Endothelial cell of umbilical vein (primary cell): ENCODE measurements at regions not wholly inside any gene's neighbourhood (a gene's known extent, or its start where the extent isn't known, plus 50 kb on each side); places are given as distances from the start of the nearest gene placed in this dataset.

ENCODE experiments used
- BruUV-seq: library from RNA; stranded (reverse); fragments of 400-500 nt; replicated peaks from 2 replicates; lab custom pipeline; 2021; lab: Mats Ljungman, UMichigan
- CTCF ChIA-PET: fragments of 300-600, 350-600 bp; sonication (Branson Sonifier 250); formaldehyde crosslinking; loops from one replicate; lab custom pipeline; 2021; ENCODE audit warnings: antibody characterized with exemption, inconsistent platforms; lab: Charles Lee
- POLR2A ChIA-PET: fragments of 300-600, 350-600 bp; sonication (Branson Sonifier 250); formaldehyde crosslinking; loops from one replicate; lab custom pipeline; 2021; ENCODE audit warnings: antibody characterized with exemption, inconsistent platforms; lab: Charles Lee
- DNase-seq: peaks from one replicate; pipeline ENCODE4 v3.0.0-alpha.2; 2011; ENCODE audit warnings: low read depth, low spot score
- FAIRE-seq: peaks from 2 replicates; lab custom pipeline; 2011; peaks lifted over from hg19 to GRCh38; lab: Jason Lieb, UNC
- H2AFZ ChIP-seq: 2 replicates; pipeline ENCODE4 v1.6.0; 2012; ENCODE audit warnings: low read depth, low read length, control low read depth, inconsistent platforms
- H3K27ac ChIP-seq: 2 replicates; pipeline ENCODE4 v1.5.1; 2011; ENCODE audit warnings: low read depth, mild to moderate bottlenecking, control low read depth, low read length, moderate library complexity; ENCODE audit not compliant: insufficient read depth
- H3K27me3 ChIP-seq, 2 experiments: 2 replicates each; pipeline versions ENCODE4 v1.6.0 to v1.6.1; 2011; ENCODE audit warnings: low read length in 2 of 2, mixed read lengths in 1 of 2; ENCODE audit not compliant: control insufficient read depth in 2 of 2, insufficient read depth in 2 of 2
- H3K36me3 ChIP-seq, 2 experiments: 2 replicates in 1 of 2; 3 replicates in 1 of 2; pipeline ENCODE4 v1.5.1; 2011; ENCODE audit warnings: low read length in 2 of 2, mild to moderate bottlenecking in 1 of 2, moderate library complexity in 1 of 2; ENCODE audit not compliant: control insufficient read depth in 2 of 2, insufficient read depth in 2 of 2; ENCODE audit errors: extremely low read depth in 1 of 2
- H3K4me1 ChIP-seq: 3 replicates; pipeline ENCODE4 v1.5.1; 2011; ENCODE audit warnings: mild to moderate bottlenecking, low read length; ENCODE audit not compliant: control insufficient read depth, insufficient read depth; ENCODE audit errors: extremely low read depth
- H3K4me2 ChIP-seq: 2 replicates; pipeline ENCODE4 v1.6.1; 2011; ENCODE audit warnings: low read length, control low read depth, mixed read lengths; ENCODE audit not compliant: insufficient read depth
- H3K4me3 ChIP-seq, 3 experiments: fragments of 200-600 bp in 1 of 3; sonication (generic), shearing (Covaris generic) in 1 of 3; replicated peaks in 1 of 3; 2 replicates each; pipeline ENCODE4 v1.5.1; 2011 to 2016; ENCODE audit warnings: control low read depth in 3 of 3, low read length in 3 of 3, mild to moderate bottlenecking in 2 of 3, inconsistent platforms in 1 of 3, low read depth in 1 of 3, moderate library complexity in 1 of 3; ENCODE audit not compliant: insufficient read depth in 1 of 3
- H3K79me2 ChIP-seq: 2 replicates; pipeline ENCODE4 v1.6.0; 2012; ENCODE audit warnings: low read length, inconsistent platforms; ENCODE audit not compliant: control insufficient read depth, insufficient read depth
- H3K9ac ChIP-seq: replicated peaks from 2 replicates; pipeline ENCODE3; 2011; ENCODE audit warnings: low read length, control low read depth; ENCODE audit not compliant: insufficient read depth; ENCODE audit errors: extremely low read depth
- H3K9me1 ChIP-seq: replicated peaks from 3 replicates; pipeline ENCODE4 v1.6.0; 2011; ENCODE audit warnings: mild to moderate bottlenecking, low read length; ENCODE audit not compliant: control insufficient read depth, insufficient read depth; ENCODE audit errors: extremely low read depth
- H3K9me3 ChIP-seq: replicated peaks from 2 replicates; pipeline ENCODE4 v1.5.1; 2012; ENCODE audit warnings: low read length, inconsistent platforms; ENCODE audit not compliant: control insufficient read depth, insufficient read depth
- H4K20me1 ChIP-seq: replicated peaks from 2 replicates; pipeline ENCODE3; 2011; ENCODE audit warnings: mild to moderate bottlenecking, low read length; ENCODE audit not compliant: control insufficient read depth, insufficient read depth; ENCODE audit errors: extremely low read depth
- EZH2 ChIP-seq: IDR thresholded peaks from 2 replicates; pipeline ENCODE4 v1.6.1; 2012; ENCODE audit warnings: borderline replicate concordance, low read depth, mild to moderate bottlenecking, moderate library complexity, low read length, inconsistent platforms; ENCODE audit not compliant: severe bottlenecking
- FOS ChIP-seq: IDR thresholded peaks from 2 replicates; pipeline ENCODE4 v1.6.1; 2011; ENCODE audit warnings: mild to moderate bottlenecking, low read length, moderate library complexity, borderline replicate concordance; ENCODE audit not compliant: insufficient read depth
- GATA2 ChIP-seq: IDR thresholded peaks from 2 replicates; pipeline ENCODE4 v1.7.0; 2011; ENCODE audit warnings: low read depth, mild to moderate bottlenecking, moderate library complexity, mixed read lengths, low read length; ENCODE audit not compliant: insufficient read length, insufficient read depth
- JUN ChIP-seq: IDR thresholded peaks from 2 replicates; pipeline ENCODE4 v1.6.1; 2011; ENCODE audit warnings: borderline replicate concordance, low read depth; ENCODE audit not compliant: insufficient read length, insufficient read depth
- MYC ChIP-seq: IDR thresholded peaks from one replicate; pipeline ENCODE4 v1.6.1; 2011; ENCODE audit warnings: mild to moderate bottlenecking, low read depth, low read length
- POLR2A ChIP-seq: IDR thresholded peaks from 2 replicates; pipeline ENCODE4 v1.6.1; 2012; ENCODE audit warnings: low read depth, mild to moderate bottlenecking, control low read depth, low read length
- dilution Hi-C: fragments of 300-500 bp; cut with MboI; formaldehyde crosslinking; loops from one replicate; pipeline ENCODE4 v1.15.0; 2019; ENCODE audit warnings: low sequenced_read_pairs; ENCODE audit not compliant: extremely low pct_ligation_motif_present
- intact Hi-C: fragments of 100-400 bp; cut with micrococcal nuclease; formaldehyde crosslinking; loops from one replicate; pipeline ENCODE4 v1.10.0; 2022
- TF ChIP-seq, protein P1 (sequence below): IDR thresholded peaks from 2 replicates; pipeline ENCODE4 v1.6.1; 2011; ENCODE audit not compliant: insufficient read depth, insufficient read length
- TF ChIP-seq, protein P2 (sequence below), 2 donors: IDR thresholded peaks; 1 replicate in 1 of 2; 2 replicates in 1 of 2; pipeline ENCODE4 v1.5.1; 2011; ENCODE audit warnings: low read length in 2 of 2, mild to moderate bottlenecking in 2 of 2, moderate library complexity in 2 of 2, control low read depth in 1 of 2, inconsistent platforms in 1 of 2, low read depth in 1 of 2; ENCODE audit not compliant: insufficient read depth in 1 of 2; ENCODE audit errors: extremely low read depth in 1 of 2

DNA sequence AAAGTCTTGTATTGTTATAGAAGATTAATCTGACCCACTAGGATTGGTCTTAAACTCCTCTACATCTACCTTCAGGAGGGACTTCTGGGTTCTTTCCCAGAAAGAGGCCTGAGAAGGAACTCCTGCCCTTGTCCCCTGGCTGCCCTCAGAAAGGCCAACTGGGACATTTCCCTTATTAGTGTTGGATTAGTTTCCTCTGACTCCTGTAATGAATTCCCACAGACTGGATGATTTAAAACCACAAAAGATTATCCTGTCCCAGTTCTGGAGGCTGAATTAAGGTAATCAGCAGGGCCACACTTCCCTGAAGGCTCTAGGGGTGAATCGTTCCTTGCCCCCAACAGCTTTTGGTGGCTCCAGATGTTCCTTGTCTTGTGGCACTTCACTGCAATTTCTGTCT is 102.8 kb upstream of the NMNAT3 start:
- Histone ChIP-seq H3K4me3 (no peak overlapping the region), H3K4me1 (no peaks in the 10 kb centered on the region), H3K4me2 (no peak overlapping the region), H3K36me3 (no peaks in the 10 kb centered on the region), H3K9me1 (no peaks in the 10 kb centered on the region), H3K9me3 (no peaks in the 10 kb centered on the region), H2AFZ (no peak overlapping the region), H3K27ac (no peak overlapping the region), H3K9ac (no peak overlapping the region), H3K27me3 (no peaks in the 10 kb centered on the region), H3K79me2 (no peaks in the 10 kb centered on the region), H4K20me1 (no peaks in the 10 kb centered on the region)
- dilution Hi-C loops (no loop called here), intact Hi-C loops (no loop called here)
- DNase-seq (no peak), FAIRE-seq (no peak)
- TF ChIP-seq FOS (no peak), EZH2 (no peak), GATA2 (no peak), MYC (no peak), JUN (no peak), POLR2A (no peak)
- TF ChIP-seq, protein P1, sequence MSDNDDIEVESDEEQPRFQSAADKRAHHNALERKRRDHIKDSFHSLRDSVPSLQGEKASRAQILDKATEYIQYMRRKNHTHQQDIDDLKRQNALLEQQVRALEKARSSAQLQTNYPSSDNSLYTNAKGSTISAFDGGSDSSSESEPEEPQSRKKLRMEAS = no peak
- TF ChIP-seq, protein P2, sequence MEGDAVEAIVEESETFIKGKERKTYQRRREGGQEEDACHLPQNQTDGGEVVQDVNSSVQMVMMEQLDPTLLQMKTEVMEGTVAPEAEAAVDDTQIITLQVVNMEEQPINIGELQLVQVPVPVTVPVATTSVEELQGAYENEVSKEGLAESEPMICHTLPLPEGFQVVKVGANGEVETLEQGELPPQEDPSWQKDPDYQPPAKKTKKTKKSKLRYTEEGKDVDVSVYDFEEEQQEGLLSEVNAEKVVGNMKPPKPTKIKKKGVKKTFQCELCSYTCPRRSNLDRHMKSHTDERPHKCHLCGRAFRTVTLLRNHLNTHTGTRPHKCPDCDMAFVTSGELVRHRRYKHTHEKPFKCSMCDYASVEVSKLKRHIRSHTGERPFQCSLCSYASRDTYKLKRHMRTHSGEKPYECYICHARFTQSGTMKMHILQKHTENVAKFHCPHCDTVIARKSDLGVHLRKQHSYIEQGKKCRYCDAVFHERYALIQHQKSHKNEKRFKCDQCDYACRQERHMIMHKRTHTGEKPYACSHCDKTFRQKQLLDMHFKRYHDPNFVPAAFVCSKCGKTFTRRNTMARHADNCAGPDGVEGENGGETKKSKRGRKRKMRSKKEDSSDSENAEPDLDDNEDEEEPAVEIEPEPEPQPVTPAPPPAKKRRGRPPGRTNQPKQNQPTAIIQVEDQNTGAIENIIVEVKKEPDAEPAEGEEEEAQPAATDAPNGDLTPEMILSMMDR (IDR thresholded peaks at IDR 0.05; ENCODE audit: extremely low read depth in 1 of 2, insufficient read depth in 1 of 2, low read depth in 1 of 2, low read length in 2 of 2) = no peak
- BruUV-seq = no TSS peak
- ChIA-PET CTCF (no interaction called here), POLR2A (no interaction called here)
